ENCODE measurements at regions not wholly inside any gene's neighbourhood (a gene's known extent, or its start where the extent isn't known, plus 50 kb on each side); places are given as distances from the start of the nearest gene placed in this dataset.

GRCh38 chr2:156867201-156867600, 390.3 kb upstream of the GALNT5 start:
- TF ChIP-seq CTCF (IDR thresholded peaks at IDR 0.05; ENCODE audit: poor library complexity, severe bottlenecking), result no peak
- ATAC-seq (ENCODE audit: low read depth) (peak; percentile 52; the same call in 1 of the 3 replicates), DNase-seq (ENCODE audit: low spot score) (no peak)
- no peaks in the 10 kb centered on the region for H3K36me3 ChIP-seq (ENCODE audit: low read depth)
- no peak overlapping the region for H3K4me3 ChIP-seq (ENCODE audit: severe bottlenecking)
- H3K27ac ChIP-seq (ENCODE audit: poor library complexity, severe bottlenecking), result no peak overlapping the region
- no peaks in the 10 kb centered on the region for H3K27me3 ChIP-seq (ENCODE audit: insufficient read depth, poor library complexity, severe bottlenecking)
- no peaks in the 10 kb centered on the region for H3K9me3 ChIP-seq (ENCODE audit: severe bottlenecking)
- peaks cover 9% of the 10 kb centered on the region for H3K4me1 ChIP-seq (ENCODE audit: insufficient read depth, poor library complexity, severe bottlenecking)

- no peak for DNase-seq (ENCODE audit: low spot score)
- H3K9me3 ChIP-seq (ENCODE audit: severe bottlenecking), result no peaks in the 10 kb centered on the region
- no peak overlapping the region for H3K4me3 ChIP-seq (ENCODE audit: severe bottlenecking)
- no peak overlapping the region for H3K27ac ChIP-seq (ENCODE audit: poor library complexity, severe bottlenecking)
- no peaks in the 10 kb centered on the region for H3K4me1 ChIP-seq (ENCODE audit: insufficient read depth, poor library complexity, severe bottlenecking)
- no peaks in the 10 kb centered on the region for H3K27me3 ChIP-seq (ENCODE audit: insufficient read depth, poor library complexity, severe bottlenecking)
- no peaks in the 10 kb centered on the region for H3K36me3 ChIP-seq (ENCODE audit: low read depth)
- TF ChIP-seq CTCF (IDR thresholded peaks at IDR 0.05; ENCODE audit: poor library complexity, severe bottlenecking), result no peak
- no peak for ATAC-seq (ENCODE audit: low read depth)
These were observed 382.8 kb upstream of the GALNT5 start for GRCh38 chr2:156874707-156875106.

GRCh38 chr2:156883804-156884203, 373.7 kb upstream of the GALNT5 start:
- Histone ChIP-seq H3K4me1 (ENCODE audit: insufficient read depth, poor library complexity, severe bottlenecking) (peaks cover 7% of the 10 kb centered on the region), H3K27ac (ENCODE audit: poor library complexity, severe bottlenecking) (no peak overlapping the region), H3K36me3 (ENCODE audit: low read depth) (no peaks in the 10 kb centered on the region), H3K27me3 (ENCODE audit: insufficient read depth, poor library complexity, severe bottlenecking) (no peaks in the 10 kb centered on the region), H3K9me3 (ENCODE audit: severe bottlenecking) (peaks cover 3% of the 10 kb centered on the region), H3K4me3 (ENCODE audit: severe bottlenecking) (no peak overlapping the region)
- no peak for TF ChIP-seq CTCF (IDR thresholded peaks at IDR 0.05; ENCODE audit: poor library complexity, severe bottlenecking)
- ATAC-seq (ENCODE audit: low read depth), result peak; percentile 95
- no peak for DNase-seq (ENCODE audit: low spot score)

- DNase-seq (ENCODE audit: low spot score), result no peak
- peak; percentile 71 for ATAC-seq (ENCODE audit: low read depth)
- H3K27me3 ChIP-seq (ENCODE audit: insufficient read depth, poor library complexity, severe bottlenecking), result no peaks in the 10 kb centered on the region
- H3K9me3 ChIP-seq (ENCODE audit: severe bottlenecking), result peaks cover 3% of the 10 kb centered on the region
- peaks cover 7% of the 10 kb centered on the region for H3K4me1 ChIP-seq (ENCODE audit: insufficient read depth, poor library complexity, severe bottlenecking)
- H3K4me3 ChIP-seq (ENCODE audit: severe bottlenecking), result no peak overlapping the region
- no peaks in the 10 kb centered on the region for H3K36me3 ChIP-seq (ENCODE audit: low read depth)
- TF ChIP-seq CTCF (IDR thresholded peaks at IDR 0.05; ENCODE audit: poor library complexity, severe bottlenecking), result no peak
- H3K27ac ChIP-seq (ENCODE audit: poor library complexity, severe bottlenecking), result no peak overlapping the region
These were observed 373.3 kb upstream of the GALNT5 start for GRCh38 chr2:156884216-156884615.

GRCh38 chr2:156890529-156891148, 366.9 kb upstream of the GALNT5 start:
- ATAC-seq (ENCODE audit: low read depth), result no peak
- TF ChIP-seq CTCF (IDR thresholded peaks at IDR 0.05; ENCODE audit: poor library complexity, severe bottlenecking), result no peak
- no peak overlapping the region for H3K27ac ChIP-seq (ENCODE audit: poor library complexity, severe bottlenecking)
- no peaks in the 10 kb centered on the region for H3K27me3 ChIP-seq (ENCODE audit: insufficient read depth, poor library complexity, severe bottlenecking)
- H3K4me3 ChIP-seq (ENCODE audit: severe bottlenecking), result no peak overlapping the region
- no peak for DNase-seq (ENCODE audit: low spot score)
- no peaks in the 10 kb centered on the region for H3K9me3 ChIP-seq (ENCODE audit: severe bottlenecking)
- H3K36me3 ChIP-seq (ENCODE audit: low read depth), result no peaks in the 10 kb centered on the region
- peaks cover 17% of the 10 kb centered on the region for H3K4me1 ChIP-seq (ENCODE audit: insufficient read depth, poor library complexity, severe bottlenecking)
